BJ (cell line): ENCODE measurements at regions not wholly inside any gene's neighbourhood (a gene's known extent, or its start where the extent isn't known, plus 50 kb on each side); places are given as distances from the start of the nearest gene placed in this dataset.

ENCODE experiments used
- CTCF ChIA-PET: fragments of 350-600 bp; formaldehyde crosslinking; extraction: SDS; loops from one replicate; lab custom pipeline; 2021; ENCODE audit warnings: antibody characterized with exemption, inconsistent platforms; lab: Yijun Ruan, JAX
- POLR2A ChIA-PET: fragments of 300-600 bp; sonication (Branson Sonifier 250); formaldehyde crosslinking; extraction: SDS; loops from one replicate; lab custom pipeline; 2021; ENCODE audit warnings: antibody characterized with exemption; lab: Charles Lee
- DNase-seq: peaks from one replicate; pipeline ENCODE4 v3.0.0-alpha.2; 2011; ENCODE audit warnings: low read depth
- H3K27me3 ChIP-seq: 2 replicates; pipeline ENCODE4 v1.6.0; 2011; ENCODE audit warnings: low read length; ENCODE audit not compliant: control insufficient read depth, insufficient read depth
- H3K36me3 ChIP-seq: 2 replicates; pipeline ENCODE4 v1.5.1; 2011; ENCODE audit warnings: low read length; ENCODE audit not compliant: control insufficient read depth, insufficient read depth
- H3K4me3 ChIP-seq: 2 replicates; pipeline ENCODE4 v1.5.1; 2011; ENCODE audit warnings: low read depth, mild to moderate bottlenecking, control low read depth, low read length
- TF ChIP-seq, protein P1 (sequence below): IDR thresholded peaks from 2 replicates; pipeline ENCODE4 v1.5.1; 2011; ENCODE audit warnings: low read depth, mild to moderate bottlenecking, control low read depth, inconsistent platforms, low read length, moderate library complexity; ENCODE audit not compliant: insufficient read depth

DNA sequence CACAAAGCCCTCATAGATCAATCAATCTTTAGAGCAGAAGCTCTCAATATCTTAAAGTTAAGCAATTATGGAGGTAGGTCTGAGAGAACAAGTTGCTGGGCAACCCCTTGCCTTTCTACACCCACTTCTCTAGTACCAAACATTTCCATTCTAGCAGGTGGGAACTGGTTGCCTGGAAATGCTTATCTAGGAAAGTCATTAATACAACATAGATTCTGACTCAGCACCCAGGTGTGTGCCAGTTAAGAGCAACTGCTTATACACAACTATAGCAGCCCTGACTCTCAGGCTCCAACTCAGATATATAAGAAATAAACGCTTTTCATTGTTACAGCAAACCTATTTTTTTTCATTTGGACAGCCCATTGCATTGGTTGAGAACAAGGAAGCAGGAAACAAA, 237.7 kb downstream of the IRS1 start:
- POLR2A ChIA-PET = no interaction called here

DNA sequence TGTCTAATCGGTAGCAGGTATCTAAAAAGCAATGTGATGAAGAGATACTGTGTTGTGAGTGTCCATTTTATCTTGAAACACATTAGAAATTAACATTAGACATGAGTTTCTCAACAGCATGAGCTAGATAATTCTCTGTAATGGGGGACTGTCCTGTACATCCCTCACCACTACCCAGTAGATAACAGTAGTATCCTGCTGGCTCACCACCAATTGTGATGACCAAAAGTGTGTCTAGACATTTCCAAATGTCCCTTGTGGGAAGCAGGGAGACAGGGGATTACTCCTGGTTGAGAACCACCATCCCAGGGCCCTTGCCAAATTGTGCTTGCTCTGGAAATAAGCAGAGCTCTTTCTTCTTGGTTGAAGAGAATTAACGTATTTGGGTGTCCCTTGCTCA, 239.3 kb downstream of the IRS1 start:
- CTCF ChIA-PET = interaction anchor here (0.9 kb wide), 1 partner anchor 16 kb away, joined by 3 read pairs; no protein-coding TSS in a partner anchor
- TF ChIP-seq, protein P1, sequence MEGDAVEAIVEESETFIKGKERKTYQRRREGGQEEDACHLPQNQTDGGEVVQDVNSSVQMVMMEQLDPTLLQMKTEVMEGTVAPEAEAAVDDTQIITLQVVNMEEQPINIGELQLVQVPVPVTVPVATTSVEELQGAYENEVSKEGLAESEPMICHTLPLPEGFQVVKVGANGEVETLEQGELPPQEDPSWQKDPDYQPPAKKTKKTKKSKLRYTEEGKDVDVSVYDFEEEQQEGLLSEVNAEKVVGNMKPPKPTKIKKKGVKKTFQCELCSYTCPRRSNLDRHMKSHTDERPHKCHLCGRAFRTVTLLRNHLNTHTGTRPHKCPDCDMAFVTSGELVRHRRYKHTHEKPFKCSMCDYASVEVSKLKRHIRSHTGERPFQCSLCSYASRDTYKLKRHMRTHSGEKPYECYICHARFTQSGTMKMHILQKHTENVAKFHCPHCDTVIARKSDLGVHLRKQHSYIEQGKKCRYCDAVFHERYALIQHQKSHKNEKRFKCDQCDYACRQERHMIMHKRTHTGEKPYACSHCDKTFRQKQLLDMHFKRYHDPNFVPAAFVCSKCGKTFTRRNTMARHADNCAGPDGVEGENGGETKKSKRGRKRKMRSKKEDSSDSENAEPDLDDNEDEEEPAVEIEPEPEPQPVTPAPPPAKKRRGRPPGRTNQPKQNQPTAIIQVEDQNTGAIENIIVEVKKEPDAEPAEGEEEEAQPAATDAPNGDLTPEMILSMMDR = no peak
- POLR2A ChIA-PET = no interaction called here
- DNase-seq = no peak
- Histone ChIP-seq H3K4me3 (no peak overlapping the region), H3K27me3 (no peaks in the 10 kb centered on the region), H3K36me3 (no peaks in the 10 kb centered on the region)

More for the DNA sequence above, 237.7 kb downstream of the IRS1 start:
- TF ChIP-seq, protein P1 = no peak
- no peak overlapping the region for H3K4me3 ChIP-seq
- H3K27me3 ChIP-seq = no peaks in the 10 kb centered on the region
- CTCF ChIA-PET = no interaction called here
- DNase-seq = no peak
- no peaks in the 10 kb centered on the region for H3K36me3 ChIP-seq

DNA sequence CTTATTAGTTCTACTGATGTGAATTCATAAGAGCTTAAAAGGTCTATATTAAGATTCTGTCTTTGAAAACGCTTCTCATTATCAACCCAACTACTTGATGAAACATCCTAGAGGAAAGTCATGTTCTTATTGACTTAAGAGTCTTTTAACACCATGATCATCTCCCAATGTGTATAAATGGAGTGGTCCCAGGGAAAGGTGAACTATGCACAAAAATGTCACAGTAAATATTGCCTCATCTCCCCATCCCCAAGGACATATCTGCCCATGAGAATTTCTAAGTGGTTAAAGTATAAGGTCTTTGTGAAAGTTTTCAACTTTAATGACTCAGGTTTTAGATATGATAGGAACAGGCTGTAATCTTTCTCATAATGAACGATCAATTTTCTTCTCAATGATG, 240.1 kb downstream of the IRS1 start:
- POLR2A ChIA-PET = no interaction called here
- Histone ChIP-seq H3K4me3 (no peak overlapping the region), H3K27me3 (no peaks in the 10 kb centered on the region), H3K36me3 (no peaks in the 10 kb centered on the region)
- TF ChIP-seq, protein P1 = no peak
- CTCF ChIA-PET = no interaction called here
- DNase-seq = no peak

DNA sequence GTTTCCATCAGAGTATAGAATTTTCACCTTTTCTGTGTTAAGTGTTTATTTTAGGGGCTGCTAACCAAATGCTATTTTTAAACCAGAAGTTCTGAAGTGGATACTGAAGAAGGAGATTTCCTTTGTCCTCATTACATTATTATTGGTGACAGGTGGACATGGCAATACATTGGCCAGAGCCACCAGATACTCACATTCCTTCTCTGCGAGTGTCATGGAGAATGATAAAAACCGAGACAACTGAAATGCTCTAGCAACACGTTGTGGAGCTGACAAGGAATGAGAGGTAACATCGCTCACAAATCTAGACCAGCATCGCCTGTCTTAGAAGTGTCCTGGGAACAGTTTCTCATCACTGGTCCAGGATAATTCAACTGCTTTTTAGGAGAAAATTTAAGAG, 241.2 kb downstream of the IRS1 start:
- no peak for DNase-seq
- CTCF ChIA-PET = no interaction called here
- TF ChIP-seq, protein P1 = no peak
- Histone ChIP-seq H3K4me3 (no peak overlapping the region), H3K27me3 (no peaks in the 10 kb centered on the region), H3K36me3 (no peaks in the 10 kb centered on the region)
- POLR2A ChIA-PET = no interaction called here

DNA sequence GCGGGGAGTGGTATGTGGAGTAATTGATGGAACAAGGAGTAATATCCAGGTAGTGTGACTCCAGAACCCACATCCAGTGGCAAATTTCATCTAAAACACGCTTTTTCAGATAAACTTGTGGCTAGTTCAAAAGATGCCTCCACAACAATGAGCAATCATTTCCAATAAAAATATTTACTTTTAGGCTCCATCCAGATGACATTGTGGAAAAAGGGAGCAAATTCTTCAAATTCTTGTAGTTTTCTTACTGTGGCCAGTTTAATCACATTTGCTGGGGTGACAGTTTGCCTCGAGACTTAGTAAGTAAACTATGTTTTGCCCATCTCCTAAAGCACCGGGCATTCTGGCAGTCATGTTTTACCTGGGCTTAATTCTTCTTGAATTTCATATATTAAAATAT, 243.6 kb downstream of the IRS1 start:
- Histone ChIP-seq H3K36me3 (no peaks in the 10 kb centered on the region), H3K4me3 (no peak overlapping the region), H3K27me3 (no peaks in the 10 kb centered on the region)
- TF ChIP-seq, protein P1 = no peak
- POLR2A ChIA-PET = no interaction called here
- CTCF ChIA-PET = no interaction called here
- no peak for DNase-seq
